Tongue (tissue), 1 donor: ENCODE measurements at regions not wholly inside any gene's neighbourhood (a gene's known extent, or its start where the extent isn't known, plus 50 kb on each side); places are given as distances from the start of the nearest gene placed in this dataset.

ENCODE experiments used
- DNase-seq: peaks from one replicate; pipeline ENCODE4 v3.0.0-alpha.2; 2015

- no peak for DNase-seq
These were observed 51.1 kb upstream of the NHSL1 start for GRCh38 chr6:138550346-138550767.

GRCh38 chr6:138554146-138554545, 54.9 kb upstream of the NHSL1 start:
- DNase-seq: no peak

GRCh38 chr6:138555421-138555988, 56.2 kb upstream of the NHSL1 start:
- DNase-seq: peak; percentile 38

- DNase-seq: no peak
These were observed 57.9 kb upstream of the NHSL1 start for GRCh38 chr6:138557147-138557546.

GRCh38 chr6:138559143-138559542, 59.8 kb upstream of the NHSL1 start:
- no peak for DNase-seq

GRCh38 chr6:138560130-138560860, 61.0 kb upstream of the NHSL1 start:
- no peak for DNase-seq

- no peak for DNase-seq
These were observed 63.4 kb upstream of the NHSL1 start for GRCh38 chr6:138562691-138563090.

GRCh38 chr6:138563231-138563630, 63.9 kb upstream of the NHSL1 start:
- no peak for DNase-seq

- no peak for DNase-seq
These were observed 64.4 kb upstream of the NHSL1 start for GRCh38 chr6:138563650-138564049.

GRCh38 chr6:138564170-138564721, 65.0 kb upstream of the NHSL1 start:
- no peak for DNase-seq

- no peak for DNase-seq
These were observed 67.8 kb upstream of the NHSL1 start for GRCh38 chr6:138567052-138567451.

GRCh38 chr6:138568997-138569396, 69.7 kb upstream of the NHSL1 start:
- no peak for DNase-seq

- no peak for DNase-seq
These were observed 70.3 kb upstream of the NHSL1 start for GRCh38 chr6:138569554-138569953.

- no peak for DNase-seq
These were observed 70.9 kb upstream of the NHSL1 start for GRCh38 chr6:138569970-138570724.

- DNase-seq: no peak
These were observed 71.4 kb upstream of the NHSL1 start for GRCh38 chr6:138570725-138571029.

GRCh38 chr6:138571181-138571580, 71.9 kb upstream of the NHSL1 start:
- DNase-seq: no peak

GRCh38 chr6:138571585-138572166, 72.4 kb upstream of the NHSL1 start:
- DNase-seq: peak; percentile 43

- DNase-seq: peak; percentile 90
These were observed 73.0 kb upstream of the NHSL1 start for GRCh38 chr6:138572167-138572875.

- no peak for DNase-seq
These were observed 73.6 kb upstream of the NHSL1 start for GRCh38 chr6:138572885-138573284.

- DNase-seq: no peak
These were observed 76.0 kb upstream of the NHSL1 start for GRCh38 chr6:138575257-138575656.

GRCh38 chr6:138576313-138576712, 77.0 kb upstream of the NHSL1 start:
- no peak for DNase-seq
